Tibial artery (tissue), 4 donors: ENCODE measurements at regions not wholly inside any gene's neighbourhood (a gene's known extent, or its start where the extent isn't known, plus 50 kb on each side); places are given as distances from the start of the nearest gene placed in this dataset.
"Not testable (repeated sequence)": the region's sequence is repeated elsewhere in the genome, so short reads cannot be mapped to it uniquely, and the experiment has no call there.

ENCODE experiments used
- DNase-seq, 2 donors: peaks; one replicate each; pipeline ENCODE4 v3.0.0-alpha.2; 2019
- H3K27ac ChIP-seq, 2 donors: fragments of 200-600 bp; sonication (generic) in 1 of 2; 1 replicate in 1 of 2; 2 replicates in 1 of 2; pipeline ENCODE4 v1.5.1; 2018 to 2019; ENCODE audit warnings: mild to moderate bottlenecking in 1 of 2
- H3K27me3 ChIP-seq, 2 donors: fragments of 200-600 bp; sonication (generic) in 1 of 2; one replicate each; pipeline versions ENCODE4 v1.5.1 to v1.6.0; 2016 to 2019
- H3K36me3 ChIP-seq, 3 donors: fragments of 200-600 bp; sonication (generic) in 2 of 3; one replicate each; pipeline ENCODE4 v1.5.1; 2016 to 2019; ENCODE audit warnings: mild to moderate bottlenecking in 2 of 3
- H3K4me1 ChIP-seq, 4 donors: fragments of 200-600 bp; sonication (generic) in 2 of 4; 1 replicate in 3 of 4; 2 replicates in 1 of 4; pipeline ENCODE4 v1.5.1; 2016 to 2019
- H3K4me3 ChIP-seq, 2 donors: fragments of 200-600 bp; sonication (generic) in 1 of 2; 1 replicate in 1 of 2; 2 replicates in 1 of 2; pipeline ENCODE4 v1.5.1; 2018 to 2019; ENCODE audit warnings: mild to moderate bottlenecking in 2 of 2
- H3K9me3 ChIP-seq, 3 donors: fragments of 200-600 bp; sonication (generic) in 1 of 3; one replicate each; pipeline ENCODE4 v1.5.1; 2016 to 2019
- intact Hi-C: fragments of 100-400 bp; cut with DNase I; formaldehyde crosslinking; loops from one replicate; pipeline ENCODE4 v1.15.0; 2023; ENCODE audit warnings: low total_unique reads

DNA sequence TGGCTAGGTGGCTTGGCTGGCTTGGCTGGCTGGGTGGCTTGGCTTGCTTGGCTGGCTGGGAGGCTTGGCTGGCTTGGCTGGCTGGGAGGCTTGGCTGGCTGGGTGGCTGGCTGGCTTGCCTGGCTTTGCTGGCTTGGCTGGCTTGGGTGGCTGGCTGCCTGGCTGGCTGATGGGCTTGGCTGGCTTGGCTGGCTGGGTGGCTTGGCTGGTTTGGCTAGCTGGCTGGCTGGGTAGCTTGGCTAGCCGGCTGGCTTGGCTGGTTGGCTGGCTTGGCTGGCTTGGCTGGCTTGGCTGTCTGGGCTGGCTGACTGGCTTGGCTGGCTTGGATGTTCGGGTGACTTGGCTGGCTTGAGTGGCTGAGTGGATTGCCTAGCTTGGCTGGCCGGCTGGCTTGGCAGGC, 2829.1 kb downstream of the RPIA start:
- intact Hi-C loops, H3K36me3 ChIP-seq, H3K4me1 ChIP-seq, H3K27me3 ChIP-seq, DNase-seq, H3K27ac ChIP-seq, H3K4me3 ChIP-seq, H3K9me3 ChIP-seq: not testable (repeated sequence)

GRCh38 chr2:91520972-91521535, 2829.6 kb downstream of the RPIA start:
- H3K4me1 ChIP-seq, H3K27ac ChIP-seq, H3K9me3 ChIP-seq, intact Hi-C loops, H3K4me3 ChIP-seq, H3K27me3 ChIP-seq, H3K36me3 ChIP-seq, DNase-seq: not testable (repeated sequence)

GRCh38 chr2:91521944-91522343, 2830.5 kb downstream of the RPIA start:
- intact Hi-C loops, H3K4me1 ChIP-seq: not testable (repeated sequence)

DNA sequence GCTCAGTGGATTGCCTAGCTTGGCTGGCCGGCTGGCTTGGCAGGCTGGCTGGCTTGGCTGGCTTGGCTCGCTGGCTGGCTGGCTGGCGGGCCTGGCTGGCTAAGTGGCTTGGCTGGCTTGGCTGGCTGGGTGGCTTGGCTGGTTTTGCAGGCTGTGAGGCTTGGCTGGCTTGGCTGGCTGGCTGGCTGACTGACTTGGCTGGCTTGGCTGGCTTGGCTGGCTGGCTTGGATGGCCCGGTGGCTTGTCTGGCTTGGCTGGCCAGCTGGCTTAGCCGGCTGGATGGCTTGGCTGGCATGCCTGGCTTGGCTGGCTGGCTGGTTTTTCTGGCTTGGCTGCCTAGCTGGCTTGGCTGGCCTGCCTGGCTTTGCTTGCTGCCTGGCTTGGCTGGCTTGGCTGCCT, 2831.4 kb downstream of the RPIA start:
- H3K4me1 ChIP-seq, H3K36me3 ChIP-seq, intact Hi-C loops, H3K9me3 ChIP-seq, DNase-seq, H3K27ac ChIP-seq, H3K4me3 ChIP-seq, H3K27me3 ChIP-seq: not testable (repeated sequence)

More at GRCh38 chr2:91521944-91522343, 2830.5 kb downstream of the RPIA start:
- H3K27ac ChIP-seq, H3K9me3 ChIP-seq, DNase-seq, H3K36me3 ChIP-seq, H3K4me3 ChIP-seq, H3K27me3 ChIP-seq: not testable (repeated sequence)

- H3K27ac ChIP-seq, H3K9me3 ChIP-seq, H3K4me3 ChIP-seq, DNase-seq, H3K27me3 ChIP-seq, H3K4me1 ChIP-seq, intact Hi-C loops, H3K36me3 ChIP-seq: not testable (repeated sequence)
Observed at GRCh38 chr2:91523751-91524150, 2832.3 kb downstream of the RPIA start.

DNA sequence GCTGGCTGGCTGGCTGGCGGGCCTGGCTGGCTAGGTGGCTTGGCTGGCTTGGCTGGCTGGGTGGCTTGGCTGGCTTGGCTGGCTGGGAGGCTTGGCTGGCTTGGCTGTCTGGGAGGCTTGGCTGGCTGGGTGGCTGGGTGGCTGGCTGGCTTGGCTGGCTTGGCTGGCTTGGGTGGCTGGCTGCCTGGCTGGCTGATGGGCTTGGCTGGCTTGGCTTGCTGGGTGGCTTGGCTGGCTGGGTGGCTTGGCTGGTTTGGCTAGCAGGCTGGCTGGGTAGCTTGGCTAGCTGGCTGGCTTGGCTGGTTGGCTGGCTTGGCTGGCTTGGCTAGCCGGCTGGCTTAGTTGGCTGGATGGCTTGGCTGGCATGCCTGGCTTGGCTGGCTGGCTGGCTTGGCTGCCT, 2834.1 kb downstream of the RPIA start:
- H3K9me3 ChIP-seq, H3K27me3 ChIP-seq, intact Hi-C loops, H3K4me1 ChIP-seq, DNase-seq, H3K27ac ChIP-seq, H3K36me3 ChIP-seq, H3K4me3 ChIP-seq: not testable (repeated sequence)

DNA sequence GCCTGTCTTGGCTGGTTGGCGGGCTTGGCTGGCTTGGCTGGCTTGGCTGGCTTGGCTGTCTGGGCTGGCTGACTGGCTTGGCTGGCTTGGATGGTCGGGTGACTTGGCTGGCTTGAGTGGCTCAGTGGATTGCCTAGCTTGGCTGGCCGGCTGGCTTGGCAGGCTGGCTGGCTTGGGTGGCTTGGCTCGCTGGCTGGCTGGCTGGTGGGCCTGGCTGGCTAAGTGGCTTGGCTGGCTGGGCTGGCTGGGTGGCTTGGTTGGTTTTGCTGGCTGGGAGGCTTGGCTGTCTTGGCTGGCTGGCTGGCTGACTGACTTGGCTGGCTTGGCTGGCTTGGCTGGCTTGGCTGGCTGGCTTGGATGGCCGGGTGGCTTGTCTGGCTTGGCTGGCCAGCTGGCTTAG, 2834.6 kb downstream of the RPIA start:
- H3K27me3 ChIP-seq, H3K9me3 ChIP-seq: not testable (repeated sequence)

GRCh38 chr2:91527056-91527455, 2835.6 kb downstream of the RPIA start:
- DNase-seq, result peak in 1 of 2 donors; percentile 66
- H3K4me3 ChIP-seq, H3K4me1 ChIP-seq, H3K27me3 ChIP-seq, intact Hi-C loops, H3K36me3 ChIP-seq, H3K27ac ChIP-seq, H3K9me3 ChIP-seq: not testable (repeated sequence)

More for the DNA sequence above, 2834.6 kb downstream of the RPIA start:
- H3K36me3 ChIP-seq, DNase-seq, H3K27ac ChIP-seq, intact Hi-C loops, H3K4me1 ChIP-seq, H3K4me3 ChIP-seq: not testable (repeated sequence)

DNA sequence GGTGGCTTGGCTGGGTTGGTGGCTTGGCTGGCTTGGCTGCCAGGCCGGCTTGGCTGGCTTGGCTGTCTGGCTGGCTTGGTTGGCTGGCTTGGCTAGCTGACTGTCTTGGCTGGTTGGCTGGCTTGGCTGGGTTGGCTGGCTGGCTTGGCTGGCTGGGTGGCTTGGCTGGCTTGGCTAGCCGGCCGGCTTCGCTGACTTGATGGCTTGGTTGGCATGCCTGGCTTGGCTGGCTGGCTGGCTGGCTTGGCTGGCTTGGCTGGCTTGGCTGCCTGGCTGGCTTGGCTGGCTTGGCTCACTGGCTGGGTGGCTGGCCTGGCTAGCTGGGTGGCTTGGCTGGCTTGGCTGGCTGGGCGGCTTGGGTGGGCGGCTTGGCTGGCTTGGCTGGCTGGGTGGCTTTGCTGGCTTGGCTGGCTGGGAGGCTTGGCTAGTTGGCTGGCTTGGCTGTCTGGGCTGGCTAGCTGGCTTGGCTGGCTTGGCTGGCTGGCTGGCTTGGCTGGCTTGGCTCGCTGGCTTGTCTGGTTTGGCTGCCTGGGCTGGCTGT, 2836.1 kb downstream of the RPIA start:
- DNase-seq, result peak in 1 of 2 donors; percentile 70
- not testable (repeated sequence) for H3K9me3 ChIP-seq

GRCh38 chr2:91528361-91528760, 2836.9 kb downstream of the RPIA start:
- H3K36me3 ChIP-seq, H3K27ac ChIP-seq, H3K27me3 ChIP-seq, H3K4me1 ChIP-seq, H3K9me3 ChIP-seq, intact Hi-C loops, H3K4me3 ChIP-seq: not testable (repeated sequence)
- DNase-seq, result peak in 1 of 2 donors; percentile 66

More for the DNA sequence above, 2836.1 kb downstream of the RPIA start:
- H3K4me1 ChIP-seq, H3K27me3 ChIP-seq, H3K4me3 ChIP-seq, H3K27ac ChIP-seq, intact Hi-C loops, H3K36me3 ChIP-seq: not testable (repeated sequence)

DNA sequence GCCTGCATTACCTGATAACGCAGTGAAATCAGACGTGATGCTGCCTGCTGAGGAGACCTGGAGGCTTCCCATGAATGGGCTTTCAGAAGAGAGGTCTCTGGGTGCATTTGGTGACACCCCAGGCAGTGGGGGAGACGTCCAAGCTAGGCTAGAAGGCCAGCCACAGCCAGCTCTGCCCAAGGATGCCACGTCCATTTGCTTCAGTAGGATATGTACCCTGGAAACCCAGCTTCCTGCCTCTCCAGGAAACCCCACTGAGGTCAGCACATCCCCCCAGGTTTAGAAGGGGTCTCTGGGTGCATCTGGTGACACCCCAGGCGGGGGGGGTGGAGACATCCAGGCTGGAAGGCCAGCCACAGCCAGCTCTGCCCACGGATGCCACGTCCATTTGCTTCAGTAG, 2844.6 kb downstream of the RPIA start:
- H3K27me3 ChIP-seq, H3K36me3 ChIP-seq, intact Hi-C loops, H3K9me3 ChIP-seq, H3K27ac ChIP-seq, H3K4me3 ChIP-seq, H3K4me1 ChIP-seq: not testable (repeated sequence)
- peak in 1 of 2 donors; percentile 64 for DNase-seq

DNA sequence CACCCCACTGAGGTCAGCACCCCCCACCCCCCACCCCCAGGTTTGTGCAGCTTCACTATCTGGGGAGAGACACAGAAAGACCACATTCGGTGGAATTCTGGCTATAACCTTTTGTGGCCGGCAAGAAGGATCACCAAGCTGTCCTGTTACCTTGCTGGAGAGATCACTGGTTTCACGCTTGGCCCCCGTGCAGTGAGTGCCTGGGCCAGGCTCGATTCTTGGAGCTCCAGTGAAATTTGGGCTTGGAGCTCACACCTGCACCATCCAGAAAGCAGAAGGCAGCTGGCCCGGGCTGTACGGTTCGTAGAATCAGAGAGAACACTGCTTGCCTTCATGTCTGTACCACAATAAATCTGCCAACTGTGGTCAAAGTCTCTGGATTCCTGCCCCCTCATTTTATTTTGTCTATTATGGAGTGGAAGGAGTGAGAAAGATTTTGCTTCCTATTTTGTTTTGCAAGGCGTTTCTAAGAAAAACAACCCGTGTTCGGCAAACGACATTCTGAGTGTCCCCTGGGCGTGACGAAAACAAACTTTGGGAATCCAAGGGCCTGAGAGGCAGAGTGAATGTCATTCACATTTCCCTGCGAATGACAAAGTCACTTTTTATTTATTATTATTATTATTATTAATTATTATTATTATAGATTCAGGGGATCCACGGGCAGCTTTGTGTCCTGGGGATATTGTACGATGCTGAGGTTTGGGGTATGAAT, 2845.2 kb downstream of the RPIA start:
- H3K36me3 ChIP-seq, H3K4me3 ChIP-seq, H3K27me3 ChIP-seq, H3K9me3 ChIP-seq, H3K27ac ChIP-seq, H3K4me1 ChIP-seq, intact Hi-C loops, DNase-seq: not testable (repeated sequence)

- H3K36me3 ChIP-seq, intact Hi-C loops, H3K27ac ChIP-seq, H3K4me1 ChIP-seq, H3K9me3 ChIP-seq, H3K27me3 ChIP-seq, H3K4me3 ChIP-seq: not testable (repeated sequence)
- peak in 1 of 2 donors; percentile 13 for DNase-seq
Observed at GRCh38 chr2:91549316-91549715, 2857.8 kb downstream of the RPIA start.

GRCh38 chr2:91558234-91558633, 2866.8 kb downstream of the RPIA start:
- DNase-seq, H3K9me3 ChIP-seq, H3K36me3 ChIP-seq, H3K4me3 ChIP-seq, H3K4me1 ChIP-seq, intact Hi-C loops, H3K27ac ChIP-seq, H3K27me3 ChIP-seq: not testable (repeated sequence)
